Sigmoid colon (tissue), 4 donors: ENCODE measurements at regions not wholly inside any gene's neighbourhood (a gene's known extent, or its start where the extent isn't known, plus 50 kb on each side); places are given as distances from the start of the nearest gene placed in this dataset.

Experiments used
- EP300 ChIP-seq, 4 donors: sonication (generic); formaldehyde crosslinking; IDR thresholded peaks; one replicate each; pipeline ENCODE4 v1.6.1; 2017; ENCODE audit warnings: antibody characterized with exemption in 4 of 4
- TF ChIP-seq, protein P1 (sequence below), 4 experiments: fragments of 450-650 bp in 3 of 4; fragments of 200-600 bp in 1 of 4; IDR thresholded peaks; one replicate each; pipeline ENCODE4 v1.5.1; 2016 to 2019; ENCODE audit warnings: antibody characterized with exemption in 4 of 4, mild to moderate bottlenecking in 3 of 4, moderate library complexity in 2 of 4

GRCh38 chr16:86895606-86896005 is 317.3 kb downstream of the FOXL1 start:
- TF ChIP-seq, protein P1, sequence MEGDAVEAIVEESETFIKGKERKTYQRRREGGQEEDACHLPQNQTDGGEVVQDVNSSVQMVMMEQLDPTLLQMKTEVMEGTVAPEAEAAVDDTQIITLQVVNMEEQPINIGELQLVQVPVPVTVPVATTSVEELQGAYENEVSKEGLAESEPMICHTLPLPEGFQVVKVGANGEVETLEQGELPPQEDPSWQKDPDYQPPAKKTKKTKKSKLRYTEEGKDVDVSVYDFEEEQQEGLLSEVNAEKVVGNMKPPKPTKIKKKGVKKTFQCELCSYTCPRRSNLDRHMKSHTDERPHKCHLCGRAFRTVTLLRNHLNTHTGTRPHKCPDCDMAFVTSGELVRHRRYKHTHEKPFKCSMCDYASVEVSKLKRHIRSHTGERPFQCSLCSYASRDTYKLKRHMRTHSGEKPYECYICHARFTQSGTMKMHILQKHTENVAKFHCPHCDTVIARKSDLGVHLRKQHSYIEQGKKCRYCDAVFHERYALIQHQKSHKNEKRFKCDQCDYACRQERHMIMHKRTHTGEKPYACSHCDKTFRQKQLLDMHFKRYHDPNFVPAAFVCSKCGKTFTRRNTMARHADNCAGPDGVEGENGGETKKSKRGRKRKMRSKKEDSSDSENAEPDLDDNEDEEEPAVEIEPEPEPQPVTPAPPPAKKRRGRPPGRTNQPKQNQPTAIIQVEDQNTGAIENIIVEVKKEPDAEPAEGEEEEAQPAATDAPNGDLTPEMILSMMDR (IDR thresholded peaks at IDR 0.05), result no peak
- TF ChIP-seq EP300 (IDR thresholded peaks at IDR 0.05), result no peak
